Hepatocyte (in vitro differentiated cells): ENCODE measurements at regions not wholly inside any gene's neighbourhood (a gene's known extent, or its start where the extent isn't known, plus 50 kb on each side); places are given as distances from the start of the nearest gene placed in this dataset.

Source experiments
- DNase-seq: peaks from one replicate; pipeline ENCODE4 v3.0.0-alpha.2; 2016; ENCODE audit warnings: low spot score
- H2AFZ ChIP-seq: fragments of 200-600 bp; sonication (generic); 2 replicates; pipeline ENCODE4 v1.6.0; 2016; ENCODE audit warnings: antibody characterized with exemption, mild to moderate bottlenecking
- H3K27ac ChIP-seq: fragments of 200-600 bp; sonication (generic); 2 replicates; pipeline ENCODE4 v1.5.1; 2016; ENCODE audit warnings: mild to moderate bottlenecking
- H3K27me3 ChIP-seq: fragments of 200-600 bp; sonication (generic); 2 replicates; pipeline ENCODE4 v1.6.1; 2016
- H3K36me3 ChIP-seq: fragments of 200-600 bp; sonication (generic); replicated peaks from 2 replicates; pipeline ENCODE4 v1.5.1; 2016; ENCODE audit warnings: low read depth; ENCODE audit not compliant: insufficient read depth
- H3K4me1 ChIP-seq: fragments of 200-600 bp; sonication (generic); 2 replicates; pipeline ENCODE4 v1.5.1; 2016; ENCODE audit warnings: mild to moderate bottlenecking, moderate library complexity; ENCODE audit not compliant: insufficient read depth
- H3K4me2 ChIP-seq: fragments of 200-600 bp; sonication (generic); 2 replicates; pipeline ENCODE4 v1.6.0; 2016
- H3K4me3 ChIP-seq: fragments of 200-600 bp; sonication (generic); 2 replicates; pipeline ENCODE4 v1.5.1; 2016; ENCODE audit warnings: mild to moderate bottlenecking
- H3K79me2 ChIP-seq: fragments of 200-600 bp; sonication (generic); 2 replicates; pipeline ENCODE4 v1.6.0; 2017; ENCODE audit warnings: mild to moderate bottlenecking
- H3K9me2 ChIP-seq: fragments of 200-600 bp; sonication (generic); replicated peaks from 2 replicates; pipeline ENCODE4 v1.6.0; 2017; ENCODE audit warnings: mild to moderate bottlenecking; ENCODE audit not compliant: insufficient read depth
- H3K9me3 ChIP-seq: fragments of 200-600 bp; sonication (generic); 2 replicates; pipeline ENCODE4 v1.5.1; 2016; ENCODE audit warnings: low read depth, mild to moderate bottlenecking
- H4K20me1 ChIP-seq: fragments of 200-600 bp; sonication (generic); 2 replicates; pipeline ENCODE4 v1.6.0; 2016; ENCODE audit warnings: mild to moderate bottlenecking; ENCODE audit not compliant: insufficient read depth, poor library complexity, severe bottlenecking
- EZH2 ChIP-seq: fragments of 200-600 bp; sonication (generic); IDR thresholded peaks from 2 replicates; pipeline ENCODE4 v1.6.1; 2016; ENCODE audit warnings: antibody characterized with exemption, mild to moderate bottlenecking, borderline replicate concordance
- EZH2phosphoT487 ChIP-seq: fragments of 200-600 bp; sonication (generic); IDR thresholded peaks from one replicate; pipeline ENCODE4 v1.6.1; 2018; ENCODE audit warnings: antibody characterized with exemption, mild to moderate bottlenecking, low read depth, moderate library complexity; ENCODE audit not compliant: unreplicated experiment, severe bottlenecking
- WGBS: methylation state at CpG from one replicate; pipeline ENCODE4 v1.1.6; 2016; ENCODE audit warnings: low lambda C conversion rate; ENCODE audit errors: missing lambda C conversion rate; 5-methylcytosine and 5-hydroxymethylcytosine counted together
- TF ChIP-seq, protein P1 (sequence below): fragments of 200-600 bp; sonication (generic); IDR thresholded peaks from 2 replicates; pipeline ENCODE4 v1.5.1; 2016; ENCODE audit warnings: antibody characterized with exemption, mild to moderate bottlenecking; ENCODE audit not compliant: poor library complexity

DNA sequence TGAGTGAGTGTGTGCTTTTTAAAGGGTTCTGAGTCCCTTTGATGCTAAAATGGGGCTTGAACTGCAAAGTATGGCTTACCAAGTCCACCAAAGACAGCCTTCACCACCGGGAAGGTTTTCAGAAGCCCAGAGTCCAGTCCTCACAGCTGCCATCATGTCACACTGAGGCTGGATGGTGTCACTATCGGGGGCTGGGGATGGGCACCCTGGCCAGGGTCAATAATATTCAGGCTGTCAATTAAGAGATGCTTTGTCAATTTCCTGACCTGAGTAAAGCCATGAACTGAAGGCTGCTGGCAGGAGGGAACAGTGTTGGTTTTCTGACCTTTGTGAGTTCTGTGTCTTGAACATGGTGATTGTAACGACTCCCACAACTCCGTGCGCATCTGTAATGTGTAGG is 373.0 kb upstream of the B3GAT1 start:
- H3K36me3 ChIP-seq, result no peaks in the 10 kb centered on the region
- 91% methylated on average over 5 of the region's 5 CpGs for WGBS
- no peaks in the 10 kb centered on the region for H3K79me2 ChIP-seq
- no peaks in the 10 kb centered on the region for H3K27me3 ChIP-seq
- no peak overlapping the region for H3K4me3 ChIP-seq
- no peaks in the 10 kb centered on the region for H3K9me3 ChIP-seq
- no peaks in the 10 kb centered on the region for H4K20me1 ChIP-seq
- H3K9me2 ChIP-seq, result no peaks in the 10 kb centered on the region
- H2AFZ ChIP-seq, result no peak overlapping the region
- no peaks in the 10 kb centered on the region for H3K4me1 ChIP-seq
- DNase-seq, result no peak
- no peak overlapping the region for H3K4me2 ChIP-seq
- no peak overlapping the region for H3K27ac ChIP-seq
- TF ChIP-seq, protein P1, sequence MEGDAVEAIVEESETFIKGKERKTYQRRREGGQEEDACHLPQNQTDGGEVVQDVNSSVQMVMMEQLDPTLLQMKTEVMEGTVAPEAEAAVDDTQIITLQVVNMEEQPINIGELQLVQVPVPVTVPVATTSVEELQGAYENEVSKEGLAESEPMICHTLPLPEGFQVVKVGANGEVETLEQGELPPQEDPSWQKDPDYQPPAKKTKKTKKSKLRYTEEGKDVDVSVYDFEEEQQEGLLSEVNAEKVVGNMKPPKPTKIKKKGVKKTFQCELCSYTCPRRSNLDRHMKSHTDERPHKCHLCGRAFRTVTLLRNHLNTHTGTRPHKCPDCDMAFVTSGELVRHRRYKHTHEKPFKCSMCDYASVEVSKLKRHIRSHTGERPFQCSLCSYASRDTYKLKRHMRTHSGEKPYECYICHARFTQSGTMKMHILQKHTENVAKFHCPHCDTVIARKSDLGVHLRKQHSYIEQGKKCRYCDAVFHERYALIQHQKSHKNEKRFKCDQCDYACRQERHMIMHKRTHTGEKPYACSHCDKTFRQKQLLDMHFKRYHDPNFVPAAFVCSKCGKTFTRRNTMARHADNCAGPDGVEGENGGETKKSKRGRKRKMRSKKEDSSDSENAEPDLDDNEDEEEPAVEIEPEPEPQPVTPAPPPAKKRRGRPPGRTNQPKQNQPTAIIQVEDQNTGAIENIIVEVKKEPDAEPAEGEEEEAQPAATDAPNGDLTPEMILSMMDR, result no peak
- TF ChIP-seq EZH2 (no peak), EZH2phosphoT487 (no peak)

DNA sequence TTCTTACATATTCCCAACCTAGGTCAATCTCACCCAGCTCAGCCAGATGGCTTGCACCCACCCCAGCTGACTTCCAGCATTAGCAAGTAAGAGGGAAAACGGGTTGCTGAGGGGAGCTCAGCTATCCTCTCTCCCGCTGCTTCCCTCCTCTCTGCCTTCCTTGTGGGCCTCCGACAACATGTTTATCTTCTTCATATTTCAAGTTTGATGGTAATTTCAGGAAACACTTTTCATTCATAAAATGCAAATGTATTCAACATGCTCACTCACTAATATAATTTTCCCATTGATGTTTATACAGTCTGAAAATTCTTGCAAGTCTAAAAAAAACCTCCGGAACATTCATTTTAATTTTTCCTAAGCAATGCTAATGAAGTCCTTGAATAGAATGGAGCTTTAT is 372.5 kb upstream of the B3GAT1 start:
- 91% methylated on average over 4 of the region's 4 CpGs for WGBS
- Histone ChIP-seq H3K4me3 (no peak overlapping the region), H3K27me3 (no peaks in the 10 kb centered on the region), H2AFZ (no peak overlapping the region), H3K36me3 (no peaks in the 10 kb centered on the region), H3K4me2 (no peak overlapping the region), H3K4me1 (no peaks in the 10 kb centered on the region), H4K20me1 (no peaks in the 10 kb centered on the region), H3K9me2 (no peaks in the 10 kb centered on the region), H3K27ac (no peak overlapping the region), H3K9me3 (no peaks in the 10 kb centered on the region), H3K79me2 (no peaks in the 10 kb centered on the region)
- DNase-seq, result no peak
- no peak for TF ChIP-seq EZH2phosphoT487
- TF ChIP-seq, protein P1, result no peak
- TF ChIP-seq EZH2, result no peak

- TF ChIP-seq, protein P1, result no peak
- TF ChIP-seq EZH2 (no peak), EZH2phosphoT487 (no peak)
- Histone ChIP-seq H3K4me3 (no peak overlapping the region), H3K79me2 (no peaks in the 10 kb centered on the region), H3K9me3 (no peaks in the 10 kb centered on the region), H2AFZ (no peak overlapping the region), H3K27ac (no peak overlapping the region), H4K20me1 (no peaks in the 10 kb centered on the region), H3K9me2 (no peaks in the 10 kb centered on the region), H3K36me3 (no peaks in the 10 kb centered on the region), H3K27me3 (no peaks in the 10 kb centered on the region), H3K4me1 (no peaks in the 10 kb centered on the region), H3K4me2 (no peak overlapping the region)
- no peak for DNase-seq
- WGBS, result 79% methylated on average over 2 of the region's 2 CpGs
Measured at GRCh38 chr11:134784046-134784445, 372.0 kb upstream of the B3GAT1 start.

DNA sequence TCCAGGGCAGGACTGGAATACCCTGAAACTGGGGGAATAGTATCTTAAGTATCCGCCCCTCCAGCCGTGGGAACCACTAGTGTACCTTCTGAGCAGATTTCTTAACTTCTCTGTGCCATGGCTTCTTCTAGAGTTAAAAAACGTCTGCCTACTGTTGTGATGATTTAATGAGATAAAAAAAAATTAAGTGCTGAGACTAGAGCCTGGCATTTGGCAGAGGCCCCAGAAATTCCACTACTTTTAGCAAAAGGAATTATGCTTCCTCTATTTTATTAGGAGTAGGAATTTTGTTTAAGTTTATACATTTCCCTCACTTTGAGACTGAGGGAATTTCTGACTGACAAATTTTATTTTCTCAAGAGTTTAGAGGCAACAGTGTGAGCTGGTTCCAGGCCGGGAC is 371.2 kb upstream of the B3GAT1 start:
- DNase-seq, result no peak
- H3K79me2 ChIP-seq, result no peaks in the 10 kb centered on the region
- H4K20me1 ChIP-seq, result no peaks in the 10 kb centered on the region
- H3K9me2 ChIP-seq, result no peaks in the 10 kb centered on the region
- 69% methylated on average over 4 of the region's 4 CpGs for WGBS
- no peaks in the 10 kb centered on the region for H3K36me3 ChIP-seq
- no peaks in the 10 kb centered on the region for H3K9me3 ChIP-seq
- no peak overlapping the region for H2AFZ ChIP-seq
- H3K4me1 ChIP-seq, result no peaks in the 10 kb centered on the region
- H3K4me2 ChIP-seq, result no peak overlapping the region
- H3K27ac ChIP-seq, result no peak overlapping the region
- H3K4me3 ChIP-seq, result no peak overlapping the region
- TF ChIP-seq EZH2phosphoT487 (no peak), EZH2 (no peak)
- TF ChIP-seq, protein P1, result no peak
- H3K27me3 ChIP-seq, result no peaks in the 10 kb centered on the region
